ENCODE measurements at regions not wholly inside any gene's neighbourhood (a gene's known extent, or its start where the extent isn't known, plus 50 kb on each side); places are given as distances from the start of the nearest gene placed in this dataset.

DNA sequence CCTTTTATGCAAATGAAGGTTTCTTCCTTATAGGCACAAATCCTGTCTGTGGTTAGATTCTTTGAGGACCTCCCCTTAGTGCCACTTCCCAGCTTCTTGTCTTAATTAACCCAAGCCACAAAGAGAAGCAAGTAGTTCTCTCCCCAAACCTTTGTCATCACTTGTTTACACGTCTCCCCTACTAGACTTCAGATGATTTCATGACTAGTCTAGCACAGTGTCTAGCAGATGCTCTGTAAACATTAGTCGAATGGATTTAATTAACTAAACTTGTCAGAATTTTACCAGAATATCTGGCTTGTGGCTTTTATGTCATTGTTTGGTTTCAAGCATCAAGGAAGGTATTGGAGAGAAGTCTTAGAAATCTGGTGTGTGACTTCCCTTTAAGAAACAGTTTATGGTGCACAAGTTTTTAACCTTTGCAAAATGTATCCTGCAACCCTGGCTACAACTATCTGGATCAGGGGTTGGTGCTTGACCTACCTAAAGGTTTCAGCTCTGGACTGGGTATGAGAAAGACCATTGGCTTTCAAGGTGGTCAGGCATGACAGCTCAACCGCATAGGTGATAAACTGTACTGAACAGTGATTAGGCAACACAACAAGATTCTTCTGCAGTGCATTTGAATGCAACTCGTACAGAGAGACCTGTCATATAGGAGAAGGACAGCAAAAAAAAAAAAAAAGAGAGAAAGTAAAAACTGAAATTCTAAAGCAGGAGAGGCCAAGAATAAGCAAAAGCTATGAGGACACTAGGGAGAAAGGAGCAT is 93.2 kb upstream of the CCDC150 start:
- no peak for DNase-seq

DNA sequence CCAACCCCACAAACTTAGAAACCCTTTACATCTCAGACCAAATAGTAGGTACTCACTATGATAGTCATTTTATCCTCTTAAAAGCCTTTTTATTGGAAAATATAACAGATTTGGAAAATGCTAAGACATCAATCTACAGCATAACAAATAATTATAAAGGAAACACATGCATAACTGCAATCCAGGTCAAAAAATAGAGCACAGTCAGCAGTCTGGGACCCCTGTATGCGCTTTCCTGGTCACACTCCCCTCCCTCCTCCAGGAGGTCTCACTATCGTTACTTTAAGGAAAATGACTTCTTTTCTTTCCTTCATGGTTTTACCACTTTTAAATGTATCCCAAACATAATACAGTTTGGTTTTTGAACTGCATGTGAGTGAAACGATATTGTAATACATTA is 90.5 kb upstream of the CCDC150 start:
- no peak for DNase-seq

DNA sequence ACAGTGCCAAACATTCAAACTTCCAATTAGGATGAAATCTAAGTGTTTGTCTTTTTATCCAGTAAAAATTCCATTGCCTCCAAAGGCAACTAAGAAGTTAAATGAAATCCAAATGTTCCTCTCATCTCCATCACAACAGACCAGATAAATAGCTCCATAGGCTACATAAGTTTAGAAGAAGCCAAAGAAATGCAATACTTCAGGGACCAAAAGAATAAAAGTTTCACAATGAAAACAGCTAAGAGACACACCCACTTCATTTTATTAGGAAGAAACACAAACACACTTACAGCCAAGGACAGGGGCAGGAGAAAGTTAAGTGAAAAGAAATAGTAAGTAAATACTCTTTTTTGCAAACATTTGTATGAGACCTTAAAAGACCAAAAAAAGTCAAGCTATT is 88.5 kb upstream of the CCDC150 start:
- no peak for DNase-seq

DNA sequence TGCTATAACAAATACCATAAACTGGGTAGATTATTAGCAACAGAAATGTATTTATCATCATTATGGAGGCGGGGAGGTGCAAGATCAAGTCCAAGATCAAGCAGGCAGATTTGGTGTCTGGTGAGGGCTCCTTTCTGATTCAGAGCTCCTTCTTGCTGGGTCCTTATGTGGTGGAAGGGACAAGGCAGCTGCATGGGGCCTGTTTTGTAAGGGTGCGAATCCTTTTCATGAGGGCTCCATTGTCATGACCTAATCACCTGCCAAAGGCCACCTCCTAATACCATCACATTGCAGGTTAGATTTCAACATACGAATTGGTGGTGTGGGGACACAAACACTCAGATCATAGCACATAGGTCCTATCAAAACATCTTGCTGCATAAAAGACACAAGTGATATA is 84.4 kb upstream of the CCDC150 start:
- DNase-seq = no peak

DNA sequence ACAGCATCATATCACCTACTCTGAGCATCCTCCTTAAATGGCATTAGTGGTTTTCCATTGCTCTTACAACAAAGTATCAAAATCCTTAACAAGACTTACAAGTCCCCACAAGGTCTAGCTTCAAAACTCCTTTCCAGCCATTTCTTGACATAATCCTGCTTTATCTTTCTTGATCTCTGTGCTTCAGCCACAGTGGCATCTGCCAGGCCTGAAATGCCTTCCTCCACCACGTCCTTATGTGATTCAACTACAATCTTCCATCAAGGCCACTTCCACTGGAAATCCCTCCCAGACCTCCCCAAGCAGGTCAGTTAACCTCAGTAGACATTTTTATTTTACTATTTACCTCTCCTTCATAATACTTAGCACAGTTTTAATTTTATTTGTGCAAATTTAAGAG is 83.8 kb upstream of the CCDC150 start:
- DNase-seq = no peak

DNA sequence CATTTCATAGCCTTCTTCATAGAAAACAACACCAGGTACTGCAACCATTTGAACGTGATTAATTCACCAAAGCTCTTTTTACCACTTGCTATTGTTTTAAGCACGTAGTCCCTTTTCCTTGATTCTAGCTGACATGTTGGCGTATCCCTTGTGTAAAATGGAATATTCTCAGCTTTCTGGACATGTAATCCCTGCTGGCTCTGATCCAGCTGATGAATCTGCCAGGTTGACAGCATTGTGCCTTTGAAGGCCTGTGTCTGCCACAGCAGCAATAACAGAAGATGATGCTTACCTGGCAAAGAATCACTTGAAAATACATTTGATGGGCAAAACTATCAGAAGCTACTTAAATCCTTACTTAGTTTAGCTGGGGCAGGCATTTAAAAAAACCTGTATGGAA is 81.0 kb upstream of the CCDC150 start:
- DNase-seq = no peak

DNA sequence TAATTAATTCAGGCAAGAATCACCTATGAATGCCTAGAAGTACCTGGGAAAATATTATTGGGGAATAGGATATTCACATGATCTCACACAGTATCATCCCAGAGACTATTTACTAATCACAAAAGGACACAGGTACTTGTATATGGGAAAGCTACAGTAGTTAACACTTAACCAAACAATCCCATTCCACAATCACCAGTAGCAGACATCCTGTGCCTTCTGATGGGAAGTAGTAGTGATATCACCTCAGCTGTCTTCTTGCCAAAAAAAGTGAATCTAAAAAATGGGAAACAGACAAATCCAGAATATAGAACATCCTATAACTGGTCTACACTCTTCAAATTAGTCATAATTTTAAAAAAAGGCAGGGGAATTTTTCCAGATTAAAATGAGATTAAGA is 75.6 kb upstream of the CCDC150 start:
- no peak for DNase-seq

DNA sequence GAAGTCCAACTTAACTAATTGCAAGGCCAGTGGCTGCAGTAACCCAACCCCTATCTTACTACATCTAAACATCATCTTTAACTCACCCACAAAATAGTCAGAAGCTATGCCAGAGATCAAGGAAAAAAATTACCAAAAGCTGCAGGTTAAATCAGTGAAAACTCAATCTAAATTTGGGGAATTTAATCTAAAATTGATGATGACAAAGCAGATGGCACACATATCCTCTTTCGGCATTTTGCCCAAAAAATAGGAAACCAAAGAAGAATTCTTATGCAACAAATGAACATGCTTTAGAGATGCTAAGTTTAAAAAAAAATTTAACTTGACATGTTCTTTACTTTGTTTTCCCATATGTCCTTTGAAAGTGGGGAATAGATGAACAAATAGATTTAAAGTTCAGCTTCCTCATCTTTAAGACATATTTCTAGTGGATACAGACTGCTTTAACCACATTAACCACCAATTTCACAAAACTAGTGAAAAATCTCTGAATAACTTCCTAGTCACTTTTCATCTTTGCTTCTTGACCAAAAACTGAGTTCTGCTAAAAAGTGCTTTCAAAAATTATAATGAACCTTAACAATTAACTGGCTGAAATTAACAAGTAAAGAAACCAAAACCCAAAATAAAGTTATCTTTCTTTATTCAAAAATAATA is 74.3 kb upstream of the CCDC150 start:
- DNase-seq = no peak

DNA sequence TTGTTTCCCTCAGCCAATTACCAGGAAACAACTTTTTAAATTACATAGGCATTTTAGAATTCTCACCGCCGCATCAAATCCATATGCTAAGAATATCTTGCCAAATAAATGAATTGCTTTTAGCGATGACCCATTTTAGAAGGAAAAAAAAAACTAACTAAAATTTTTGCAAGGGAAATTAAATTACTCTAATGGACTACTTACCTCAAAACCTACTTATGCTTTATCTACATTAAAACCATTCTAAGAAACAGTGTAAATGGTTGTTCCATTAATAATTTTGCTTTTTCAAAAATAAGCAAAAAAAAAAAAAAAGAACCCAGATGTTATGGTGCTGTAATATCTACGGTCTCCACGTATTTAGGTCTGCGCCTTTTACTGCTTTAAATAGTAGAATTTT is 73.5 kb upstream of the CCDC150 start:
- no peak for DNase-seq

DNA sequence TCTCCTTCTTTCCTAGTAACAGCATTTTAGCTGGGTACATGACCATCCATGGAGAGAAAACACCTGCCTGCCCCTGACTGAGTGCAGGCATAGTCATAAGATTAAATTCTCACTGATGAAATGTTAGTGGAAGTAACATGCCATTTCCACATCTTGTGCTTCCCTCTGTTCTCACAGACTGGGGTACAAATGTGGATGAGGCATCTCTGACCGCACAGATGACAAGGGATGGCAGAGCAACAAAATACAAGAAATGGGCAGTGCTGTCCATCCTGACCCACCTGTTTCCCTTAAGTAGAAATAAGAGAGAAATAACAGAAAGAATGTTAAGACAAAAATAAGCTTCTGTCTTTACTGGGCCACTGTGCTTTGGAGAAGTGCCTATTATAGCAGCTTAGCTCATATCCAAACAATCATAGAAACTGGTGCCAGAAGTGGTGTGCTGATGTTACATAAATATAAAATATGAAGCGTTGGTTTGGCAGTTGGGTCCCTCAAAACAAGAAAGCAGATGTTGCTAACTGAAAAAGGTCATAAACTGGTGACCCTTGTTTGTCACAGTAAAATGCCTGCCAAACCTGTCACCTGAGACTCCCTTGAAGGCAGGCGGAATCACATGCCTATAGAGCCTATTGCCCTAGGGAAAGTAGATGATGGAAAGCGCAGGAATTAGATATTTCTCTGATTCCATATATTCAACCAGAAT is 72.4 kb upstream of the CCDC150 start:
- DNase-seq = no peak

DNA sequence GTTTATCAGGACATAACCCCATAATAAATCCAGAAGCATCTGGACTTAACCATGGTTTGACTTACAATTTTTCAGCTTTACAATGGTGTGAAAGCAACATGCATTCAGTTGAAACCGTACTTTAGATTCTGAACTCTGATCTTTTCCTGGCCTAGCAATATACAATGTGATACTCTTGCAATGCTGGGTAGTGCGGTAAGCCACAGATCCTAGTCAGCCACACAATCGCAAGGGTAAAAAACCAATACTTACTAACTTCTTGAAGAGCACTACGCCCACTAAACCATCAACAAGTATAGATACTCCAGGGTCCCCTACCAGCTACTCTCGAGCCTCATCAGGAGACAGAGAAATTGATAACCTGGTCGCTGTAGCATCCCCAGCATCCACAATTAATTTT is 71.0 kb upstream of the CCDC150 start:
- no peak for DNase-seq

DNA sequence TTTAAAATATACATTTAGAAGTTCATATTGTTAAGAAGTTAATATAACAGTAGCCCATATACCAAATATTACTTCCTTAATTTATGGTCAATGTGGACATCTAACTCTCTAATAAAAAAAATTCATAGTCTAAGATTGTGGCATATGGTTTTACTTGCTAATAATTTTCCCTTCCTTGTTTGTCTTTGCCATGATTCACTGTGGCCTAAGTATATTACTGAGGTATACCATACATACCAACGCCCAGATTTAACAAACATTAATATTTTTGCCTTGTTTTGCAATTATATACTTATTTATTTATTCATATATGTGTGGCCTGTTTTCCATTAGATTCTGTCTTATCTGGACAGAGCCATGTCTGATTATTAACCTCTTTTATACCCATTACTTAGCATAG is 54.6 kb upstream of the CCDC150 start:
- no peak for DNase-seq

DNA sequence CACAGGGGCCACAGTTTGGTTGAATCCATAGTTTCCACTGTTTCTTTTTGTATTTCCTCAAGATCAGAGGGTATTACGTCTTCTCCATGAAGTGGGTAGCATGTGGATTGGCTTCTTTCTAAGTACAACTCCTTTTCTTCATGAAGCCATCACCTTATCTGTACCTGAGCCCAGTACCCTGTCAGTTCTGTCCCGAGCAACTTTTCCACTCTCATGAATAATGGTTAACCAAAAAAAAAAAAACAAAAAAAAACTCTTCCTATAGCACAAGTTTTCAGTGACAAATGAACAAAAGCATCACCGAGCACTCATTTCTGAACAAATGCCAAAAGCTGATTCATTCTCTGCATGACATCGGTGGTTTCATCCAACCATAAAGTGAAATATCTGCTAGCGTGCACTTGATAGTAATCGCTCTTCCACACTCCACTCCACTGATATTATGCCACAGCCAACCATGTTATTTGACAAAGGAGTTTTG is 53.0 kb upstream of the CCDC150 start:
- no peak for DNase-seq

DNA sequence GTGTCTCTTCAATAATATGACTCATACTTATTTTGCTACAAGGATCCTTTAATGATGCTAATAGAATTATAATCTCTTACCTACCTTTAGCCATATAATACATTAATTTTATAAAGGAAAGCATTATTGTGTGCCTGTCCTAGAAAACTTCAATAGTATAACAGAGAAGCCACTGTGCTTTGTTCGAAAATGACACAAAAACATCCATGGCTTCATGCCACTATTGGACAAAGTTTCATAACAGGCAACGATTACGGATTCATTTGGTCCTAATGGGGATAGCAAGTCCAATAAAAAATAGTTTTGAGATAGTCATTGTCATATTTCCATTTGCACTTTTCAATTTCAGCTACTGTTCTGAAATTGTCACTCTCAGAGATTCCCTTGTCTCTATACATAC is 52.5 kb upstream of the CCDC150 start:
- DNase-seq = no peak

DNA sequence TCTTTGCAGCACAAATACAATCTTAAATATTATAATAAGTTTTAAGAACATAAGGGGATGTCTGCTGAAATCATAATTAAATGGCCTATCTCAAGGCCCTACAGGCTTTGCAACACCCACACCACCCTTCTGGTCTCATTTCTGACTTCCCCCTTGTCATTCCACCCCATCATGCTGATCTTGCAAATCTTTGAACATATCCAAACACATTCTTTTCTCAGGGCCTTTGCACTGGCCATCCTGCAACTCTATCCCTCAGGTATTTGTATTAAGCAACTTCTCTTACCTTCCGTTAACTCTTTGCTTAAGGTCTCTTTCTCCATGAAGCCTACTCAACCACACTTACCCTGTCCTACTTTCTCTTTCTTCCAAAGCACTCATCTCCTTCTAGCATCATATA is 51.8 kb upstream of the CCDC150 start:
- DNase-seq = no peak

DNA sequence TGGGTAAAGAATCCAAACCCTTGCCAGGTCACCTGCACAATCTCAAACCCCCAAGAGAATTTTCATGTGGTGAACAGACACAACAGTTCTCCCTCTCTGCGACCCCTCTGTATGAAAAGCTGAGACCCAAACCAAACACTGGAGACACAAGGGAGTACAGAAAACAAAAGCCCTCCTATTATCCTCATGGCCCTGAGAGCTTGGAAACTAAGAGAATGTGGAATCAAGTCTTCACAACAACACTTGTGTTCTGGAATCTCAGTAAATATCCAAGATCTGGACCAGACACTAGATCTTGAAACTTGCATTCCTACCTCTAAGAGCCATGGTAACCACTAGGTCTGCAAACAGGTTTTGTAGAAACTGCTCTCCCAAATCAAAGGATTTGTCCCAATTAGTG is 50.1 kb upstream of the CCDC150 start:
- DNase-seq = no peak
